Hepatic stellate cell (primary cell): ENCODE measurements at regions not wholly inside any gene's neighbourhood (a gene's known extent, or its start where the extent isn't known, plus 50 kb on each side); places are given as distances from the start of the nearest gene placed in this dataset.
"Not testable (repeated sequence)": the region's sequence is repeated elsewhere in the genome, so short reads cannot be mapped to it uniquely, and the experiment has no call there.

ENCODE experiments used
- DNase-seq: peaks from one replicate; pipeline ENCODE4 v3.0.0; 2011; ENCODE audit warnings: low spot score

- no peak for DNase-seq
Observed at GRCh38 chr16:62755938-62756337, 719.7 kb upstream of the CDH8 start.

- DNase-seq = no peak
Observed at GRCh38 chr16:62752854-62753253, 716.6 kb upstream of the CDH8 start.

GRCh38 chr16:62751218-62751617 is 715.0 kb upstream of the CDH8 start:
- DNase-seq = no peak

GRCh38 chr16:62741692-62742091 is 705.5 kb upstream of the CDH8 start:
- no peak for DNase-seq

GRCh38 chr16:62738666-62739460 is 702.6 kb upstream of the CDH8 start:
- DNase-seq = no peak

GRCh38 chr16:62732092-62732491 is 695.9 kb upstream of the CDH8 start:
- DNase-seq = no peak

GRCh38 chr16:62724670-62725269 is 688.5 kb upstream of the CDH8 start:
- DNase-seq = not testable (repeated sequence)

- DNase-seq = no peak
Observed at GRCh38 chr16:62720651-62721050, 684.4 kb upstream of the CDH8 start.

- no peak for DNase-seq
Observed at GRCh38 chr16:62717026-62717425, 680.8 kb upstream of the CDH8 start.

GRCh38 chr16:62715701-62716100 is 679.5 kb upstream of the CDH8 start:
- DNase-seq = no peak

GRCh38 chr16:62712566-62712965 is 676.3 kb upstream of the CDH8 start:
- DNase-seq = no peak

- no peak for DNase-seq
Observed at GRCh38 chr16:62711797-62712196, 675.6 kb upstream of the CDH8 start.

GRCh38 chr16:62709794-62710193 is 673.6 kb upstream of the CDH8 start:
- DNase-seq = no peak

GRCh38 chr16:62701426-62701825 is 665.2 kb upstream of the CDH8 start:
- no peak for DNase-seq

- DNase-seq = no peak
Observed at GRCh38 chr16:62700426-62701294, 664.4 kb upstream of the CDH8 start.

GRCh38 chr16:62692685-62693084 is 656.4 kb upstream of the CDH8 start:
- DNase-seq = no peak

- DNase-seq = no peak
Observed at GRCh38 chr16:62681819-62682218, 645.6 kb upstream of the CDH8 start.

GRCh38 chr16:62678796-62679195 is 642.6 kb upstream of the CDH8 start:
- no peak for DNase-seq

GRCh38 chr16:62676306-62676705 is 640.1 kb upstream of the CDH8 start:
- DNase-seq = no peak

GRCh38 chr16:62665269-62665668 is 629.0 kb upstream of the CDH8 start:
- DNase-seq = no peak

- DNase-seq = no peak
Observed at GRCh38 chr16:62664566-62664965, 628.3 kb upstream of the CDH8 start.

GRCh38 chr16:62661435-62661834 is 625.2 kb upstream of the CDH8 start:
- DNase-seq = no peak

- no peak for DNase-seq
Observed at GRCh38 chr16:62657116-62657515, 620.9 kb upstream of the CDH8 start.
